ENCODE measurements at regions not wholly inside any gene's neighbourhood (a gene's known extent, or its start where the extent isn't known, plus 50 kb on each side); places are given as distances from the start of the nearest gene placed in this dataset.

GRCh38 chr12:132402831-132403416 is 73.5 kb upstream of the GALNT9 start:
- TF ChIP-seq SIN3A (IDR thresholded peaks at IDR 0.05; ENCODE audit: borderline replicate concordance, insufficient read depth, low read length) (no peak), REST (IDR thresholded peaks at IDR 0.05; ENCODE audit: insufficient read depth in 1 of 2, low read depth in 2 of 2, low read length in 2 of 2) (no peak), FOXP2 (optimal IDR thresholded peaks at IDR 0.05; ENCODE audit: borderline replicate concordance, extremely low read depth, extremely low read length, insufficient read depth) (no peak), TAF1 (IDR thresholded peaks at IDR 0.05; ENCODE audit: borderline replicate concordance, insufficient read depth, low read length) (no peak), POLR2AphosphoS5 (IDR thresholded peaks at IDR 0.05; ENCODE audit: low read depth, low read length) (no peak)

- TF ChIP-seq TAF1 (IDR thresholded peaks at IDR 0.05; ENCODE audit: borderline replicate concordance, insufficient read depth, low read length) (no peak), SIN3A (IDR thresholded peaks at IDR 0.05; ENCODE audit: borderline replicate concordance, insufficient read depth, low read length) (no peak), REST (IDR thresholded peaks at IDR 0.05; ENCODE audit: insufficient read depth in 1 of 2, low read depth in 2 of 2, low read length in 2 of 2) (no peak), FOXP2 (optimal IDR thresholded peaks at IDR 0.05; ENCODE audit: borderline replicate concordance, extremely low read depth, extremely low read length, insufficient read depth) (no peak), POLR2AphosphoS5 (IDR thresholded peaks at IDR 0.05; ENCODE audit: low read depth, low read length) (no peak)
Observed at GRCh38 chr12:132401982-132402381, 72.6 kb upstream of the GALNT9 start.

- TF ChIP-seq FOXP2 (optimal IDR thresholded peaks at IDR 0.05; ENCODE audit: borderline replicate concordance, extremely low read depth, extremely low read length, insufficient read depth) (no peak), TAF1 (IDR thresholded peaks at IDR 0.05; ENCODE audit: borderline replicate concordance, insufficient read depth, low read length) (no peak), SIN3A (IDR thresholded peaks at IDR 0.05; ENCODE audit: borderline replicate concordance, insufficient read depth, low read length) (no peak)
Observed at GRCh38 chr12:132400011-132400641, 70.7 kb upstream of the GALNT9 start.

GRCh38 chr12:132399092-132400010 is 70.0 kb upstream of the GALNT9 start:
- TF ChIP-seq FOXP2 (optimal IDR thresholded peaks at IDR 0.05; ENCODE audit: borderline replicate concordance, extremely low read depth, extremely low read length, insufficient read depth) (no peak), POLR2AphosphoS5 (IDR thresholded peaks at IDR 0.05; ENCODE audit: low read depth, low read length) (no peak), TAF1 (IDR thresholded peaks at IDR 0.05; ENCODE audit: borderline replicate concordance, insufficient read depth, low read length) (no peak), REST (IDR thresholded peaks at IDR 0.05; ENCODE audit: insufficient read depth in 1 of 2, low read depth in 2 of 2, low read length in 2 of 2) (no peak), SIN3A (IDR thresholded peaks at IDR 0.05; ENCODE audit: borderline replicate concordance, insufficient read depth, low read length) (no peak)

GRCh38 chr12:132398386-132398991 is 69.1 kb upstream of the GALNT9 start:
- TF ChIP-seq SIN3A (IDR thresholded peaks at IDR 0.05; ENCODE audit: borderline replicate concordance, insufficient read depth, low read length) (no peak), POLR2AphosphoS5 (IDR thresholded peaks at IDR 0.05; ENCODE audit: low read depth, low read length) (no peak), TAF1 (IDR thresholded peaks at IDR 0.05; ENCODE audit: borderline replicate concordance, insufficient read depth, low read length) (no peak), REST (IDR thresholded peaks at IDR 0.05; ENCODE audit: insufficient read depth in 1 of 2, low read depth in 2 of 2, low read length in 2 of 2) (no peak), FOXP2 (optimal IDR thresholded peaks at IDR 0.05; ENCODE audit: borderline replicate concordance, extremely low read depth, extremely low read length, insufficient read depth) (no peak)
